Adrenal gland (tissue), 5 donors: ENCODE measurements at regions not wholly inside any gene's neighbourhood (a gene's known extent, or its start where the extent isn't known, plus 50 kb on each side); places are given as distances from the start of the nearest gene placed in this dataset.

Experiments used
- POLR2A ChIP-seq, 2 donors: fragments of 450-650 bp; IDR thresholded peaks; one replicate each; pipeline ENCODE4 v1.6.1; 2017; ENCODE audit warnings: antibody characterized with exemption in 2 of 2, mild to moderate bottlenecking in 2 of 2, moderate library complexity in 1 of 2
- TF ChIP-seq, protein P1 (sequence below), 6 experiments: fragments of 450-650 bp in 4 of 6; fragments of 200-600 bp in 2 of 6; sonication (generic) in 1 of 6; IDR thresholded peaks; 1 replicate in 5 of 6; 2 replicates in 1 of 6; pipeline versions ENCODE4 v1.5.1 to v1.8.0; 2016 to 2021; ENCODE audit warnings: antibody characterized with exemption in 6 of 6, mild to moderate bottlenecking in 2 of 6, moderate library complexity in 1 of 6
- donor health status: DM: no; HTN: no; CAD: no.

DNA sequence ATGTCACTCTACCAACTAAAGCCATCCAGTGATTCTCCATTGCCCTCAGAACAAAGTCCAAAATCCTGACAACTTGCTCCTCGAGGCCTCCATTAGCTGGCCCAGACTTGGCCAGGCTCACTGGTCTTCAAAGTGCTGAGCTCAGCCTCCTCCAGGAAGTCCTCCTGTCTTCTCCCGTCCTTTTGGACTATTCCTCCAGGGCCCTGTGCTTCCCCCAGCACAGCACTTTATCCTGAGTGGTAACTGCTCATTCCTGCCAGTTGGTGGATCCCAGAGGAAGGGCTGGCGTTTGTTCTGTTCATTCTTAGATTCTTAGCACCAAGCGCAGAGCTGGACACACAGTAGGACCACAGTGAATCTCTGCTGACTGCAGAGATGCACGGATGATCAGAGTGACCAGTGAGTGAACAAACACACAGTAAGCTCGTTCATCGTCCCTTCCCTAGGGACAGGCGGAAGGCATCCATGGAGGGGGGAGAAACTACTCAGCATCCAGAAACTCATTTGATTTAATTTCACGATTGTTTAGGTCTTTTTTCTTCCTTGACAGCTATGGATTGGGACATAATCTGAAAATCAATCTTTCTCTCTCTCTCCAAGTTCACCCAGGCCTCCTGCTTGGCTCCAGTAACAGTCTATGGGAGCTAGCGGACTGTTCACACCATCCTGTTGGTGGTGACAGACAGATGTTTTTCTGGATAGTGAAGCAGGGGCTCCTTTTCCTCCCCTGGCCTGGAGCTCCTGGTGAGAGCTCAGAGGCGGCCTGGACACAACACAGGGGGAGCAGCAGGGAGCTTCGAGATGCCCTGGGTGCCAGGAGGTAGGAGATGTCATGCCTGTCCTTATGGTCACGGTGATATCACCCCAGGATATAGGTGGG is 180.2 kb downstream of the PTPRU start:
- no peak for TF ChIP-seq POLR2A (IDR thresholded peaks at IDR 0.05)
- TF ChIP-seq, protein P1, sequence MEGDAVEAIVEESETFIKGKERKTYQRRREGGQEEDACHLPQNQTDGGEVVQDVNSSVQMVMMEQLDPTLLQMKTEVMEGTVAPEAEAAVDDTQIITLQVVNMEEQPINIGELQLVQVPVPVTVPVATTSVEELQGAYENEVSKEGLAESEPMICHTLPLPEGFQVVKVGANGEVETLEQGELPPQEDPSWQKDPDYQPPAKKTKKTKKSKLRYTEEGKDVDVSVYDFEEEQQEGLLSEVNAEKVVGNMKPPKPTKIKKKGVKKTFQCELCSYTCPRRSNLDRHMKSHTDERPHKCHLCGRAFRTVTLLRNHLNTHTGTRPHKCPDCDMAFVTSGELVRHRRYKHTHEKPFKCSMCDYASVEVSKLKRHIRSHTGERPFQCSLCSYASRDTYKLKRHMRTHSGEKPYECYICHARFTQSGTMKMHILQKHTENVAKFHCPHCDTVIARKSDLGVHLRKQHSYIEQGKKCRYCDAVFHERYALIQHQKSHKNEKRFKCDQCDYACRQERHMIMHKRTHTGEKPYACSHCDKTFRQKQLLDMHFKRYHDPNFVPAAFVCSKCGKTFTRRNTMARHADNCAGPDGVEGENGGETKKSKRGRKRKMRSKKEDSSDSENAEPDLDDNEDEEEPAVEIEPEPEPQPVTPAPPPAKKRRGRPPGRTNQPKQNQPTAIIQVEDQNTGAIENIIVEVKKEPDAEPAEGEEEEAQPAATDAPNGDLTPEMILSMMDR (IDR thresholded peaks at IDR 0.05) = peak in 1 of 6 experiments; percentile 19
